ENCODE measurements at regions not wholly inside any gene's neighbourhood (a gene's known extent, or its start where the extent isn't known, plus 50 kb on each side); places are given as distances from the start of the nearest gene placed in this dataset.

DNA sequence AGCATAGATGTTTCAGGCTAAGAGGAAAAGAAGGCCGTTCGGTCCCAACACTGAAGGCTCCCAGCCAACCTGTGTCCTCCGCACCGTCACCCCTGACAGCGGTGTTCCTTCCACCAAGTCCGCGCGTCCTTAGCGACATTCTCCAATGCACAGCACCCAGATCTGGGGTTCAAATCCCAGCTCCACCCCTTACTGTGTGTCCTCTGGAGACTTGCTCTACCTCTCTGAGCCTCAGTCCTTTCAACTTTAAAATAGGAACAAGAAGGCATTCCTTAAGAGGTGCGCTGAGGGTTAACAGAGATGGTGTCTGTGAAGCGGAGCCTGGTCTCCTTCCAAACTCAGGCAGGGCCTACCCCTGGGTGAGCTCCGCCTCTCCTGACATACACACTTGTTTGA lies 224.0 kb downstream of the MN1 start:
- Mint-ChIP-seq H3K9me3 (no peaks in the 10 kb centered on the region; a peak in 1 of 5 replicates), H3K27me3 (ENCODE audit: low read depth) (peaks cover 61% of the 10 kb centered on the region), H3K36me3 (ENCODE audit: insufficient read depth in 1 of 3, low read depth in 3 of 3) (no peaks in the 10 kb centered on the region), H3K27ac (no peak overlapping the region), H3K4me3 (no peak overlapping the region), H3K4me1 (peaks cover 4 to 18% of the 10 kb centered on the region in 2 experiments; a peak in 3 of 4 replicates)
- TF ChIP-seq, protein P1, sequence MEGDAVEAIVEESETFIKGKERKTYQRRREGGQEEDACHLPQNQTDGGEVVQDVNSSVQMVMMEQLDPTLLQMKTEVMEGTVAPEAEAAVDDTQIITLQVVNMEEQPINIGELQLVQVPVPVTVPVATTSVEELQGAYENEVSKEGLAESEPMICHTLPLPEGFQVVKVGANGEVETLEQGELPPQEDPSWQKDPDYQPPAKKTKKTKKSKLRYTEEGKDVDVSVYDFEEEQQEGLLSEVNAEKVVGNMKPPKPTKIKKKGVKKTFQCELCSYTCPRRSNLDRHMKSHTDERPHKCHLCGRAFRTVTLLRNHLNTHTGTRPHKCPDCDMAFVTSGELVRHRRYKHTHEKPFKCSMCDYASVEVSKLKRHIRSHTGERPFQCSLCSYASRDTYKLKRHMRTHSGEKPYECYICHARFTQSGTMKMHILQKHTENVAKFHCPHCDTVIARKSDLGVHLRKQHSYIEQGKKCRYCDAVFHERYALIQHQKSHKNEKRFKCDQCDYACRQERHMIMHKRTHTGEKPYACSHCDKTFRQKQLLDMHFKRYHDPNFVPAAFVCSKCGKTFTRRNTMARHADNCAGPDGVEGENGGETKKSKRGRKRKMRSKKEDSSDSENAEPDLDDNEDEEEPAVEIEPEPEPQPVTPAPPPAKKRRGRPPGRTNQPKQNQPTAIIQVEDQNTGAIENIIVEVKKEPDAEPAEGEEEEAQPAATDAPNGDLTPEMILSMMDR (conservative IDR thresholded peaks at IDR 0.05) = no peak
- no peaks in the 10 kb centered on the region for H3K79me1 ChIP-seq (ENCODE audit: insufficient read depth, low read depth, low read length, poor library complexity, severe bottlenecking)
- H4K5ac ChIP-seq (ENCODE audit: insufficient read length, low read depth, low read length) = no peak overlapping the region
- H3K18ac ChIP-seq (ENCODE audit: insufficient read length, low read depth, low read length) = no peak overlapping the region
- DNase-seq = no peak
- H3K56ac ChIP-seq (ENCODE audit: insufficient read length, low read depth, low read length) = no peak overlapping the region
- no peak overlapping the region for H2BK5ac ChIP-seq (ENCODE audit: insufficient read length, low read length)
- H3K27ac ChIP-seq (ENCODE audit: insufficient read length, low read depth, low read length) = no peak overlapping the region
- H2AK5ac ChIP-seq (ENCODE audit: insufficient read length, low read length) = no peak overlapping the region
- no peak overlapping the region for H4K8ac ChIP-seq (replicated peaks; ENCODE audit: insufficient read length, low read depth, low read length)
- H3K23ac ChIP-seq (ENCODE audit: insufficient read length, low read depth, low read length) = no peak overlapping the region
- H3K4me2 ChIP-seq (ENCODE audit: insufficient read depth, insufficient read length, low read length) = no peak overlapping the region
- no peak overlapping the region for H3K9ac ChIP-seq (ENCODE audit: extremely low read depth, insufficient read length, low read length)
- no CpG with 5 or more reads among the region's 12 CpGs for WGBS (ENCODE audit: extremely low coverage, insufficient read length, low lambda C conversion rate)
- H2BK120ac ChIP-seq (ENCODE audit: low read depth, low read length, poor library complexity, severe bottlenecking) = no peak overlapping the region
- no peaks in the 10 kb centered on the region for H4K20me1 ChIP-seq (ENCODE audit: control insufficient read depth, insufficient read depth, insufficient read length)
- peaks cover 2% of the 10 kb centered on the region; the same call in 1 of the 2 replicates for H3K27me3 ChIP-seq (ENCODE audit: insufficient read depth, low read length)
- no peak overlapping the region for H2AFZ ChIP-seq (ENCODE audit: low read length)
- H3T11ph ChIP-seq (ENCODE audit: low read length) = no peak overlapping the region
- no peak overlapping the region for H3K4ac ChIP-seq (ENCODE audit: low read depth, low read length)
- no peak overlapping the region for H2BK20ac ChIP-seq (ENCODE audit: low read depth, low read length, poor library complexity, severe bottlenecking)
- no peak overlapping the region for H2BK12ac ChIP-seq (ENCODE audit: insufficient read length, low read depth, low read length)
- no peak overlapping the region for H3K14ac ChIP-seq (ENCODE audit: insufficient read depth, low read length)
- no peak overlapping the region for H2BK15ac ChIP-seq (ENCODE audit: low read depth, low read length)
- no peaks in the 10 kb centered on the region for H3K23me2 ChIP-seq (ENCODE audit: insufficient read length, low read depth, low read length, poor library complexity, severe bottlenecking)
- no peaks in the 10 kb centered on the region for H3K79me2 ChIP-seq (ENCODE audit: insufficient read depth, low read length)
- H4K91ac ChIP-seq (ENCODE audit: insufficient read length, low read depth, low read length) = no peak overlapping the region
- no peaks in the 10 kb centered on the region for H3K4me1 ChIP-seq (ENCODE audit: insufficient read depth, low read length)
- no peaks in the 10 kb centered on the region for H3K9me3 ChIP-seq (ENCODE audit: control insufficient read depth, low read depth, low read length)
